Mucosa of rectum (tissue), 2 donors: ENCODE measurements at regions not wholly inside any gene's neighbourhood (a gene's known extent, or its start where the extent isn't known, plus 50 kb on each side); places are given as distances from the start of the nearest gene placed in this dataset.

Experiments
- H3K27ac ChIP-seq, 2 donors: one replicate each; pipeline ENCODE4 v1.7.0; 2013; ENCODE audit warnings: inconsistent platforms in 2 of 2, low read depth in 2 of 2, low read length in 2 of 2
- H3K27me3 ChIP-seq, 2 donors: one replicate each; pipeline ENCODE4 v1.7.0; 2013; ENCODE audit warnings: low read length in 2 of 2; ENCODE audit not compliant: control insufficient read depth in 2 of 2, insufficient read depth in 2 of 2
- H3K36me3 ChIP-seq, 2 donors: one replicate each; pipeline ENCODE4 v1.7.0; 2013; ENCODE audit warnings: low read length in 2 of 2; ENCODE audit not compliant: control insufficient read depth in 2 of 2, insufficient read depth in 2 of 2
- H3K4me1 ChIP-seq, 2 donors: one replicate each; pipeline ENCODE4 v1.7.0; 2013; ENCODE audit warnings: low read length in 2 of 2, mild to moderate bottlenecking in 1 of 2; ENCODE audit not compliant: control insufficient read depth in 2 of 2, insufficient read depth in 2 of 2
- H3K4me3 ChIP-seq, 2 donors: one replicate each; pipeline ENCODE4 v1.7.0; 2013; ENCODE audit warnings: low read length in 2 of 2
- H3K9ac ChIP-seq, 2 donors: one replicate each; pipeline ENCODE4 v1.7.0; 2013; ENCODE audit warnings: low read length in 2 of 2, low read depth in 1 of 2, mild to moderate bottlenecking in 1 of 2
- H3K9me3 ChIP-seq, 2 donors: one replicate each; pipeline ENCODE4 v1.7.0; 2013; ENCODE audit warnings: low read length in 2 of 2; ENCODE audit not compliant: control insufficient read depth in 2 of 2
- donor health status: healthy.
- donor health status: Normal muscosa, but diverticular disease.

DNA sequence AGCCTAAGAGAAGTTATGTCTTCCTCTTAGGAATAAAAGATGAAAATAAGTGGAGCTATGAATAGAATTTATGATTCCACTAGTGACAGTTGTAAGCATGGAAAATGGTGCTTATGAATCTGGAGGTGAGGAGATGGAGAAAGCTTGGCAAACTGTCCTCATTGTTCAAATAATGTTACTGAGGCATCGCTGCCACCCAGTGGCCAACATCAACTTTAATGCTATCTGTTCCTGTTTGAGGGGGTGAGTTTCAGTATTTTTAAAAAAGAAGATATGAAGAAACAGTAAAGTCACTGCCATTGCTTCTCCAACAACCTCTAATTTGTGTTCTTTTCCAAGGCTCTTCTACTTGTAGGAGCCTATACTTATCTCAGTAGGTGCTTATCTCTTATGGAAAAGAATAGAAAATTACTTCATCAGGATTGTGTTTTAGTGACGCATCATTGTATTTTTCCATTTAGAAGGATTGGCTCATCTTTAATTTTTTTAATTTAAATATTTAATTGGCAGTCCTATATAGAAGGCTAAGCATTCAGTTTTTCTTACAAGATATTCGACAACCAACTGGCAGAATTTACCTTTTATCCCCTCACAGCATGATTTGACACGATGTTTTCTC lies 260.4 kb upstream of the P2RY1 start:
- no peaks in the 10 kb centered on the region for H3K9me3 ChIP-seq
- no peaks in the 10 kb centered on the region for H3K4me1 ChIP-seq
- no peak overlapping the region for H3K9ac ChIP-seq
- H3K4me3 ChIP-seq: no peak overlapping the region
- H3K27ac ChIP-seq: no peak overlapping the region
- H3K36me3 ChIP-seq: no peaks in the 10 kb centered on the region
- H3K27me3 ChIP-seq: no peaks in the 10 kb centered on the region

DNA sequence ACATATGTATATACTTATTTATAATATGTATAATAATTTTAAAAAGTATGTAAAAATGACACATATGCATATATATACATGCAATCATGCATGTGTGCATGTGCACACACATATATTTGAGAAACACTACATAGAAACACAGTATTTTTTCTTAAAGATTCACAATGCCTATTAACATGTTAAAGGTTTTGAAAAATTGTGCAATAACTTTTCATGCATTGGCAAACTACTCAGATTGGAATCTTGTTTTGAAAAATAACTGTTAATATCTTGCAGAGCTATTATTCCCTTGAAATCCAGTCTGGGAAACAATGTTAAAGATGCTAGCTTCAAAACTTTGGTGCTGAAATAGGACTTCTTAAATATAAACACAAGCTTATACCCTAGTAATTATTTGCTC lies 256.2 kb upstream of the P2RY1 start:
- no peak overlapping the region for H3K9ac ChIP-seq
- no peaks in the 10 kb centered on the region for H3K27me3 ChIP-seq
- no peak overlapping the region for H3K27ac ChIP-seq
- H3K4me3 ChIP-seq: no peak overlapping the region
- no peaks in the 10 kb centered on the region for H3K4me1 ChIP-seq
- H3K36me3 ChIP-seq: no peaks in the 10 kb centered on the region
- H3K9me3 ChIP-seq: no peaks in the 10 kb centered on the region

DNA sequence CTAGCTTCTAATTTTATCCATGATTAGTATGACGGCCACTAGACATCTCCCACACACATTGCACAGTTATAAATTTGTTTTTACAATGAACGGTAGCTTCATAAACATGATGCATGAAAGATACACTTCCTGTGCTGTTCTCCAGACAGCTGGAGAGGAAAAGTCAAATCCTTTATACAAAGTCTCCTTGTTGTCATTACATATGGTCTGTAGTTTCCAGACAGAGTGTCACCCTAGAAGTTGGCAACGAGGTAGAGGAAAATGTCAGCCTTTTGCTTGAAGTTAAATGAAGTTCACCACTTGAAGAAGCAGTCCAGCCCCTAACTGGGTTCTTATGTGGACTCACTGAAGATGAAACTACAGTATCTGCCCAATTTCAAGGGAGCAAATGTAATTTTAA lies 253.0 kb upstream of the P2RY1 start:
- Histone ChIP-seq H3K4me1 (no peaks in the 10 kb centered on the region), H3K9ac (no peak overlapping the region), H3K27me3 (no peaks in the 10 kb centered on the region), H3K27ac (no peak overlapping the region), H3K9me3 (no peaks in the 10 kb centered on the region), H3K36me3 (no peaks in the 10 kb centered on the region), H3K4me3 (no peak overlapping the region)

DNA sequence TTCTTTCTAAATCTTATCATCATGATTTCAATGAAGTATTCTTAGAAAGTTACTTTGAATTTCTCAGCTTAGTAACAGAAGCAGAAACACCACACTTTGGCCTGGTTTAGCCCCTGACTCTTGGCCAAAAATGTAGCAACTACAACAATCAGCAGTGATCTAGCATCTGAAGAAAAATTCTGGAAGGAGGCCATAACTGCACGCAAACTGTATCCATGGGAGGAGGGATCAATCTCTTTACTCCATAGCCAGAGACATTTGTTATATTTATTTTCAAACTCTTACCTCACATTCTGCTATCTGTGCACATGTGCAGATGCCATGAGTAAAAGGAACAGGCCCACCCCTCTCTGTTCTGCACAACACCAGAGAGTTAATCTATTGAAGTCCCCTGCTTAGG lies 251.0 kb upstream of the P2RY1 start:
- Histone ChIP-seq H3K27ac (no peak overlapping the region), H3K36me3 (no peaks in the 10 kb centered on the region), H3K9ac (no peak overlapping the region), H3K4me3 (no peak overlapping the region), H3K27me3 (no peaks in the 10 kb centered on the region), H3K9me3 (no peaks in the 10 kb centered on the region), H3K4me1 (no peaks in the 10 kb centered on the region)

DNA sequence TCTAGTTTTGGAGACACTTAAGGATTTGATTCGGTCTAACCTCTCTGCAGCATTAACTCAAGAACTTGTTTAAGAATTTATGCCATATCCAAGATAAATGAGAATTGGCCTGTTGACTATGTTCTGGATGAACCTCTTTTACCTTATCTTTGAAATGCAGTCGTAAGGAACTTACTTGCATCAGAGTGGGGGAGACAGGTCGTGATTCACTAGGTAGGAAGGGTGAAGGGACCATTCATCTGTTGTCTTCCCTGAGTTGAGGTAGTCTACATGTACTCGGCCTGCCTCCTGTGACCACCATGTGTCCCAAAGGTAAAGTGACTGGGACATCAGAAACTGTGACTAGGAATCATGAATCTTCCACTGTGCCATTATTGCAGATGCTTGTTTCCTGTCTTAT lies 248.0 kb upstream of the P2RY1 start:
- Histone ChIP-seq H3K27me3 (no peaks in the 10 kb centered on the region), H3K27ac (no peak overlapping the region), H3K4me3 (no peak overlapping the region), H3K9ac (no peak overlapping the region), H3K36me3 (no peaks in the 10 kb centered on the region), H3K4me1 (no peaks in the 10 kb centered on the region), H3K9me3 (no peaks in the 10 kb centered on the region)

DNA sequence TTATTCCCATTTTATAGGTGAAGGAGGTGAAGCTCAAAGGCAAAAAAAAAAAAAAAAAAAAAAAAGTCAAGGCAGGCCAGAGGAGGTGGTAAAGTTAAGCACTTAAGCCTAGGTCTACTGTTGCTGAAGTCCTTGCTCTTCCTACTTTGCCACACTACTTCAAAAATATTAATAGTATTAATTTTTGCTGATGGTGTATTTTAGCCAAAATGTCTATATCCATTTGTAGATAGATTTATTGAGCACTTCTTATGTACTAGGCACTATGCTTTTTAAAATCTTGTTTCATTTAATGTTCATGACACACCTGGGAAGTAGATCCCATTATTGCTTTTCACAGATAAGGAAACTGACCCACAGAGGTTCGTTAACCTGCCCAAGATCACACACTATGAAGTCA lies 247.1 kb upstream of the P2RY1 start:
- H3K9me3 ChIP-seq: no peaks in the 10 kb centered on the region
- no peaks in the 10 kb centered on the region for H3K4me1 ChIP-seq

DNA sequence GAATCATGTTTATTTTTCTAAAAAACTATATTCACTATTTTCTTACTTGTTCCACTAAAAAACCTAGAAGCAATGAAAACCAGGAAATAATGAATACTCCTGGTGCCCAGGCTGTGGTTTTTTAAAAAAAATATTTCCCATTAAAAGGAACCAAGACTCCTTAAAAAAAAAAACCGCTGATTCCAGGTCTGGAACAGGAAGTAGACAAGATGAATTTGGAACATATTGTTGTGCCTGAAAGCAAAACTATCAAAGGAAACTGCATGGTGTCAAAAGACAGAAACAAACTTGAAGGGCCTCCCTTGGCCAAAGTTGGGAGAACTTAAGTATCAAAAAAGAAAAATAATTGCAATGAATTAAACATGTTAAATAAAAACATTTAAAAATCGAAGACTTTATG lies 245.3 kb upstream of the P2RY1 start:
- Histone ChIP-seq H3K27ac (no peak overlapping the region), H3K9me3 (no peaks in the 10 kb centered on the region), H3K4me1 (no peaks in the 10 kb centered on the region), H3K4me3 (no peak overlapping the region), H3K27me3 (no peaks in the 10 kb centered on the region), H3K36me3 (no peaks in the 10 kb centered on the region), H3K9ac (no peak overlapping the region)

More for the DNA sequence above, 247.1 kb upstream of the P2RY1 start:
- Histone ChIP-seq H3K36me3 (no peaks in the 10 kb centered on the region), H3K9ac (no peak overlapping the region), H3K27ac (no peak overlapping the region), H3K4me3 (no peak overlapping the region), H3K27me3 (no peaks in the 10 kb centered on the region)

DNA sequence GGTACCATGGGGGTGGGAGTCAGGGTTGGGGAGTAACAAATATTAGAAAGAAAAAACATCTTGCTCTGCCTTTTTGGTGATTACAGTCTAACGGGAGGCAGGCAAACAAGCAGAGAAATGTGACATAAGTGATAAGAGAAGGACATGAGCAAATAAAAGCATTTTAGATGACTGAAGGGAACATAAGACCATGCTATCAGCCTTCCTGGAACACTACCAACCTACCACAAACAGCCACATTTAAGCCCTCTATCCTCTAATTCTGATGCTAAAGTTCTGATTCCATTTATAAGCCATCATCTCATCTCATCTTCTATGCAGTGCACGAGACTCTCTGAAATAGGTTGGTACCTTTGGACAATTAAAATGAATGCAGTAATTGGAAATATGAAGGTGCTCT lies 243.4 kb upstream of the P2RY1 start:
- no peak overlapping the region for H3K27ac ChIP-seq
- H3K4me3 ChIP-seq: no peak overlapping the region
- H3K27me3 ChIP-seq: no peaks in the 10 kb centered on the region
- no peak overlapping the region for H3K9ac ChIP-seq
- H3K4me1 ChIP-seq: peaks cover 2 to 3% of the 10 kb centered on the region in 2 donors
- H3K36me3 ChIP-seq: no peaks in the 10 kb centered on the region
- H3K9me3 ChIP-seq: no peaks in the 10 kb centered on the region

DNA sequence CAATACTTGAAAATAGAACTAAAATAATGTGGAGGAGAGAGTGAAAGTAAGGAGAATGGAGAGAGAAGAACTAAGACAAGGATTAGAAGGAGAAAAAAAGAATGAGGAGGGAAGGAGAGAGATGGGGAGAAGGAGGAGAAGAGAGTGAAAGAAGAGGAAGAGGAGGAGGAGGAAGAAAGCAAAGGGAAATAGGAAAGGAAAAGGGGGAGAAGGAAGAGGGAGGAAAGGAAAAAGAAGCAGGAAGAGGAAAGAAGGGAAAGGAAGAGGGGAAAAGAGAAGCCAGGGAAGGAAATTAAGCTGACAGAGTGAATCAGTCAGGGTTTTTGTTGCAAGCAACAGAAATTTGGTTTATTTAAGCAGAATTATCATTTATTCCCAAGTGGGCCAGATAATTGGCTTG lies 241.7 kb upstream of the P2RY1 start:
- no peaks in the 10 kb centered on the region for H3K9me3 ChIP-seq
- peaks cover 3 to 5% of the 10 kb centered on the region in 2 donors for H3K4me1 ChIP-seq
- H3K27me3 ChIP-seq: no peaks in the 10 kb centered on the region
- H3K36me3 ChIP-seq: no peaks in the 10 kb centered on the region
- peak overlapping the region in 1 of 2 donors; percentile 38 for H3K27ac ChIP-seq
- no peak overlapping the region for H3K4me3 ChIP-seq
- no peak overlapping the region for H3K9ac ChIP-seq

DNA sequence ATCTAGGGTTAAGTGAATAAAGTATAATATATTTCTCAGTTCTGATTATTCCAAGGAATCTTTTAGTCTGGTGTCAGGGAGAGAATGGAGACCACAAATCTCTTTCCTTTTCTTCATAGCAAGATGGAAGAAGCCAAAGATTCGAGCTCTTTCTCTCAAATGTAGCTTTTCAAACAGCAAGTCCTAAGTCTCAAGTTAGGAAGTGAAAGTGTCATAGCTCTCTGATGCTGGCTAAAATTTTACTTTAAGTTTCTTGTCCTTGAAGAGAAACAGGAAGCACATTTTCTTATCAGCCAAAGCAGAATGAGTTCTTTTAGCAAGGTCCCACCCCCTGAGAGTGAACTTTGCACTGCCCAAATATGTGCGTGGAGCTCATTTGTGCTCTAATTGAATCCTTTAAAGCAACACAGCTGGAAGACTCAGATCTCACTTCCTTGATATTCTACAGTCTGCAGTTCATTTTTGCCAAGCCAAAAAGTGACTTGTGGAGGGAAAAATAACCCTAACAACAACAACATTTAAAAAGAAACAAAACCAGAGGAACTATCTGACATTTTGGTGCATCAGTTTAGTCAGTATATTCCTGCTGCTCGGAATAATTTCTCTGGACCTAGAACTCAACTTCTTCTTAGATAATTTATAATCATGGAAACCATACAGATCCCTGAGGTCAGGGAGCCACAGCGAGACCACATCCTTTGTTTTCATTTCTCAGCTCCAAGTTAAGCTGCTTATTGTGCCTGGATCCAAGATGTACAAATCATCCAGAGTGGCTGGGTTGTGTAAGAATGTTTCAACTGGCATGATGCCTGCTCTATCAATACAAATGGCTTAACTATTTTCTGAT lies 238.7 kb upstream of the P2RY1 start:
- H3K27ac ChIP-seq: peak overlapping the region; percentile 46 to 56
- H3K9me3 ChIP-seq: no peaks in the 10 kb centered on the region
- H3K4me1 ChIP-seq: peaks cover 3 to 5% of the 10 kb centered on the region in 2 donors
- no peaks in the 10 kb centered on the region for H3K36me3 ChIP-seq
- peak overlapping the region in 1 of 2 donors; percentile 39 for H3K4me3 ChIP-seq
- H3K9ac ChIP-seq: peak overlapping the region in 1 of 2 donors; percentile 11
- no peaks in the 10 kb centered on the region for H3K27me3 ChIP-seq
